Cerebellar cortex (tissue), 1 donor: ENCODE measurements at regions not wholly inside any gene's neighbourhood (a gene's known extent, or its start where the extent isn't known, plus 50 kb on each side); places are given as distances from the start of the nearest gene placed in this dataset.

Experiments used
- DNase-seq: peaks from one replicate; pipeline ENCODE4 v3.0.0-alpha.2; 2015; ENCODE audit warnings: low spot score

DNA sequence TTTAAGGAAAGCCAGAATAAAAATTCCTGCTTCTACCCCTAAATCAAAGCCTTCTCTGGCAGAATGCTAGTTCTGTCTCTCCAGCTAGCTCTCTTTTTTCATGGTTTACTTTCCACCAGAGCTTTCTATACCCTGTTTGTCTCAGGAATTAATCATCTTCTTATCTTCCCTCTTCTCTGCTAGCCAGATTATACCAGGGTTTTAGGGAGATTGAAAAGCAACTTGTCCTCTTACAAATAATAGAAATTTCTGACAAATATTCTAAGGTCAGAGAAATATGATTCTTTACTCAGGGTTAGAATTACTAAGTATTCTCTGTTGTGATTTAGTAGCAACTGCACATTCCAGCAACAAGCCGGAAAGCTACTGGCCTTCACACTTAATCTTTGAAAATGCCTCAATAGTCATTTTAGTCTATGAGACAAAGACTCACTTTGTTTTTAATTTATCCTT, 166.4 kb downstream of the TANC2 start:
- no peak for DNase-seq

- DNase-seq: no peak
These were observed 167.5 kb downstream of the TANC2 start for GRCh38 chr17:63133491-63133890.

GRCh38 chr17:63134867-63135266, 168.8 kb downstream of the TANC2 start:
- no peak for DNase-seq

- DNase-seq: no peak
These were observed 170.5 kb downstream of the TANC2 start for GRCh38 chr17:63136369-63137012.

DNA sequence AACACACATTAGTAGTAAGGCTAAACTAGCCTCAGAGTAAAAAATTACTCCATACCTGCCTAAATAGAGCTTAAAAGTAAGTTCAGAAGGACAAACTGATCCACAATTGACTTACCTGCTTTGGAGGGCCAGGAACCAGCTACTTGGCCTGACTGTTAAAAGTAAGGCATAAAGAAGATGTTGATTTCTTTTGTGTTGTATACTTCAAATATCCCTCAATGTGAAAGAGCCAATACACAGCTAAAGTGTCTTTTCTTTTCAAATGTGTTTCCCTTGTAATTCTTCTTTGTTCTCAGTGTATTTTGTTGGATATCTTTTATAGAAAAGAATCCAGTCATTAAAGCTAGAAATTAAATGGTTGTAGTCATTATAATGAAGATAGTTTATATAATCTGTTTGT, 171.1 kb downstream of the TANC2 start:
- no peak for DNase-seq

GRCh38 chr17:63138713-63139112, 172.7 kb downstream of the TANC2 start:
- no peak for DNase-seq

DNA sequence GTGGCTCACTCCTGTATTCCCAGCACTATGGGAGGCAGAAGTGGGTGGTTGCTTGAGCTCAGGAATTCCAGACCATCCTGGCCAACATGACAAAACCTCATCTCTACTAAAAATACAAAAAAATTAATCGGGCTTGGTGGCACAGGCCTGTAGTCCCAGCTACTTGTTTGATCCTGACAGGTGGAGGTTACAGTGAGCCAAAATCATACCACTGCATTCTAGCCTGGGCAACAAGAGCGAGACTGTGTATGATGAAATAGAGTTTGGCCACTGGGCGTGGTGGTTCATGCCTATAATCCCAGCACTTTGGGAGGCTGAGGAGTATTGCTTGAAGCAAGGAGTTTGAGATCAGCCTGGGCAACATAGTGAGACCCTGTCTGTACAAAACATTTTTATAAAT, 173.3 kb downstream of the TANC2 start:
- no peak for DNase-seq

GRCh38 chr17:63140255-63140654, 174.2 kb downstream of the TANC2 start:
- DNase-seq: peak; percentile 6

DNA sequence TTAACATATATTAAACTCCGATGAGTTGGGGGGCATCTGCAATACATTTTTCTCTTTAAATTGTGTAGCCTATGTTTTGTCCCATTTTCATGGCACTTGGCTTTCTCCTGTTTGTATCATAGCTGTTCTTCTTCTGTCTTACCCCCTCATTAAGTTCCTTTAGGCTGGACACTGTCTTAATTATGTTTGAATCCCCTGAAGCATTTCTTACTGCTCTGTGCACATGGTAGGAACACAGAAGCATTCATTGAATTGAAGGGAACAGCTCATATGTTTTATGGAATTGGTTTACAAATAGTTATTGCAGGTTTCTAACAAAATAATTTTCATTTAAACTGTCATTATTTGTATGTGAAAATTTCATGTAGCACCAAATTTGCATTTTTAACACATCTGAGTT, 176.8 kb downstream of the TANC2 start:
- no peak for DNase-seq

DNA sequence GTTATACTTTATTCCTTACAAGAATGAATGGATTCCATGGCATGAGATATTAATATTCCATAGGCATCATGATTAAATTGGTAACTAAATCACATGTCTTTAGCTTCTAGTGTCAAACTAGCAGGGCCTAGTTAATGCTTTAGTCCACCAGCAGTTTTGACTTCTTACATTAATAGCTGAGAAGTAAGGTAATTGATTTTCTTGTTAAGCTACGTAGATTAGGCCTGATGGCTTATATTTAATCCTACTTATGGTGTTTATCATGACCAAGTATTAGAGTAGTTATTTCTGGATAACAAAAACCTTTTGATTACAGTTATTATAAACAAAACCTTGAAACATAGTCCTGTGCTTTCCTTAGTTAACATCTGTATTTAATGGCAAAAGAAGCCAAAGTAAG, 184.5 kb downstream of the TANC2 start:
- DNase-seq: no peak

GRCh38 chr17:63150994-63151464, 185.0 kb downstream of the TANC2 start:
- DNase-seq: no peak

GRCh38 chr17:63151941-63152523, 186.0 kb downstream of the TANC2 start:
- no peak for DNase-seq

GRCh38 chr17:63153488-63153887, 187.5 kb downstream of the TANC2 start:
- no peak for DNase-seq

- DNase-seq: no peak
These were observed 188.7 kb downstream of the TANC2 start for GRCh38 chr17:63154586-63155244.

- no peak for DNase-seq
These were observed 191.0 kb downstream of the TANC2 start for GRCh38 chr17:63156986-63157385.

GRCh38 chr17:63162406-63163157, 196.5 kb downstream of the TANC2 start:
- DNase-seq: no peak

DNA sequence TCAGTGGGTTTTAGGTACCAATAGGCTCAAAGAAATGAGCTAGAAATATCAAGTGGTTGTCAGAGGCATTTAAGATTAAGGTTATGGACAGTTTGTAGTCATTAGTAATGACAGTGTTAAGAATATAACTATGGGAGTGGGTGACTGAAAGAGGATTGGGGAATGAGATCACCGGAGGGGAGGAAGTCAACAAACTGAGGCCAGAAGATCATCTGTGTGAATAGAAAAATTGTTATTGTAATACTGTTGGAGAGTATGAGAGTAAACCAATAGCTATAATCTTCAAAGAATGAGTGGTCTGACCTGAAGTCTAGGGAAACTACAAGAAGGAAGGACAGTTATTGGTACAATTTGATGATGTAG, 197.1 kb downstream of the TANC2 start:
- DNase-seq: no peak

GRCh38 chr17:63165400-63165799, 199.4 kb downstream of the TANC2 start:
- no peak for DNase-seq

DNA sequence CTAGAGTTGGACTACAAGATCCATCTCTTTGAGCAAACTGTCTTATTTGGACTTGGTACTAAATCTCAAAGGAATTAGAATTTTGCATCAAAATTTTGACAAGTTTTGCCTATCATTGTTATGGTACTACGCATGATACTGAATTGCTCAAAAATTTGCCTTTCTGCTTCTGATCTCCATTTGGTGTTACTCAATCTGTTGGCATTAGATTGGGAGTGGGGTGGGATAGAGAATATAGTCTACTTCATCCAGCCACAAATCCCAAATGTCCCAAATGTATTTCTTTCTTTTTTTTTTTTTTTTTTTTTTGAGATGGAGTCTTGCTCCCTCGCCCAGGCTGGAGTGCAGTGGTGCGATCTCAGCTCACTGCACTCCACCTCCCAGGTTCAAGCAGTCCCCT, 204.8 kb downstream of the TANC2 start:
- DNase-seq: no peak

- no peak for DNase-seq
These were observed 205.7 kb downstream of the TANC2 start for GRCh38 chr17:63171428-63172393.

DNA sequence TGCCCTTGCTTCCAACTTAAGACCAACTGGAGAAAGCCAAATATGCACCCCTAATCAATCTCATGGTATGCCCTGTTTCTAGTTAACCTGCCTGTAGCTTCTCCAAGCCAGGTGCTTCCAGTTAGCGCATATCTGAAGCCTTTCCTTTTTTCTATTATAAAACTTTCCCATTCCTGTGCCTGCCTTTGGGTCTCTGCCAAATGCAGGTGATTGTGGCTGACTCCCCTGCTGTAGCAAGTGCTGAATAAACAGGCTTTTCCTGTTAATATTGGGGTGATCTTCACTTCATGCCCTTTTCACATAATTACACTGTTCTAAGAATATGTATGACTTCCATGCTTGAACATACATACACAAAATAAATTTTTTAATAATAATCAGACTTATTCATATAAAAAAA, 207.4 kb downstream of the TANC2 start:
- no peak for DNase-seq

GRCh38 chr17:63173903-63174302, 207.9 kb downstream of the TANC2 start:
- no peak for DNase-seq
